BLaER1 (cell line): ENCODE measurements at regions not wholly inside any gene's neighbourhood (a gene's known extent, or its start where the extent isn't known, plus 50 kb on each side); places are given as distances from the start of the nearest gene placed in this dataset.
A peak's percentile ranks its signal among the peaks of the same experiment; 100 is the strongest.

Experiments
- H3K27ac ChIP-seq: shearing (Covaris generic); formaldehyde crosslinking; 2 replicates; pipeline ENCODE4 v1.8.1; 2022
- H3K27me3 ChIP-seq: shearing (Covaris generic); formaldehyde crosslinking; 2 replicates; pipeline ENCODE4 v1.8.1; 2022
- H3K36me3 ChIP-seq: shearing (Covaris generic); formaldehyde crosslinking; 2 replicates; pipeline ENCODE4 v1.8.1; 2022
- H3K4me1 ChIP-seq: shearing (Covaris generic); formaldehyde crosslinking; 2 replicates; pipeline ENCODE4 v1.8.1; 2022
- H3K4me2 ChIP-seq: shearing (Covaris generic); formaldehyde crosslinking; 2 replicates; pipeline ENCODE4 v1.8.1; 2022
- H3K4me3 ChIP-seq: shearing (Covaris generic); formaldehyde crosslinking; 2 replicates; pipeline ENCODE4 v1.8.1; 2022
- H3K9ac ChIP-seq: shearing (Covaris generic); formaldehyde crosslinking; 2 replicates; pipeline ENCODE4 v1.8.1; 2022
- H3K9me3 ChIP-seq: shearing (Covaris generic); formaldehyde crosslinking; 2 replicates; pipeline ENCODE4 v1.8.1; 2022
- H4K20me1 ChIP-seq: shearing (Covaris generic); formaldehyde crosslinking; 2 replicates; pipeline ENCODE4 v1.8.1; 2022
- Cebpa-rat ChIP-seq: shearing (Covaris generic); IDR thresholded peaks from 2 replicates; pipeline ENCODE4 v1.8.1; 2022

GRCh38 chr11:2083411-2083810 lies 55.8 kb downstream of the IGF2 start:
- no peak for TF ChIP-seq Cebpa-rat
- H3K4me3 ChIP-seq = 0 out of 2 replicates have a peak overlapping the region, but pooled peaks have one; percentile 1
- H3K27ac ChIP-seq = peak overlapping the region; percentile 63
- no peaks in the 10 kb centered on the region for H3K27me3 ChIP-seq
- H4K20me1 ChIP-seq = no peaks in the 10 kb centered on the region
- H3K36me3 ChIP-seq = no peaks in the 10 kb centered on the region
- H3K4me1 ChIP-seq = peaks cover 58% of the 10 kb centered on the region
- H3K4me2 ChIP-seq = peak overlapping the region; percentile 85
- peaks cover 20% of the 10 kb centered on the region for H3K9me3 ChIP-seq
- no peak overlapping the region for H3K9ac ChIP-seq

- H3K27ac ChIP-seq = no peak overlapping the region
- H3K9me3 ChIP-seq = 0 out of 2 replicates have a peak, but pooled peaks cover 4% of the 10 kb centered on the region
- H3K4me2 ChIP-seq = peak overlapping the region; percentile 67
Measured at GRCh38 chr11:2077061-2077802, 62.0 kb downstream of the IGF2 start.

GRCh38 chr11:2076441-2076840 lies 62.7 kb downstream of the IGF2 start:
- H3K9me3 ChIP-seq = no peaks in the 10 kb centered on the region
- peak overlapping the region; percentile 67 for H3K4me2 ChIP-seq
- no peak overlapping the region for H3K9ac ChIP-seq
- no peaks in the 10 kb centered on the region for H3K27me3 ChIP-seq
- no peak for TF ChIP-seq Cebpa-rat
- no peaks in the 10 kb centered on the region for H3K36me3 ChIP-seq
- peaks cover 19% of the 10 kb centered on the region for H3K4me1 ChIP-seq
- H4K20me1 ChIP-seq = no peaks in the 10 kb centered on the region
- H3K27ac ChIP-seq = no peak overlapping the region
- H3K4me3 ChIP-seq = no peak overlapping the region

More at GRCh38 chr11:2077061-2077802, 62.0 kb downstream of the IGF2 start:
- Histone ChIP-seq H4K20me1 (no peaks in the 10 kb centered on the region), H3K9ac (0 out of 2 replicates have a peak overlapping the region, but pooled peaks have one; percentile 38), H3K36me3 (no peaks in the 10 kb centered on the region), H3K27me3 (no peaks in the 10 kb centered on the region), H3K4me1 (peaks cover 19% of the 10 kb centered on the region), H3K4me3 (no peak overlapping the region)
- TF ChIP-seq Cebpa-rat = no peak

GRCh38 chr11:2074266-2074825 lies 64.8 kb downstream of the IGF2 start:
- Histone ChIP-seq H3K36me3 (no peaks in the 10 kb centered on the region), H3K9me3 (no peaks in the 10 kb centered on the region), H3K27me3 (no peaks in the 10 kb centered on the region), H3K27ac (no peak overlapping the region), H4K20me1 (no peaks in the 10 kb centered on the region), H3K4me2 (no peak overlapping the region), H3K4me1 (peaks cover 19% of the 10 kb centered on the region), H3K4me3 (no peak overlapping the region), H3K9ac (no peak overlapping the region)
- TF ChIP-seq Cebpa-rat = no peak

GRCh38 chr11:2072551-2073261 lies 66.5 kb downstream of the IGF2 start:
- 0 out of 2 replicates have a peak, but pooled peaks cover 3% of the 10 kb centered on the region for H3K9me3 ChIP-seq
- H3K9ac ChIP-seq = no peak overlapping the region
- H3K4me2 ChIP-seq = no peak overlapping the region
- no peaks in the 10 kb centered on the region for H3K36me3 ChIP-seq
- no peaks in the 10 kb centered on the region for H4K20me1 ChIP-seq
- H3K27me3 ChIP-seq = no peaks in the 10 kb centered on the region
- peaks cover 17% of the 10 kb centered on the region for H3K4me1 ChIP-seq
- H3K27ac ChIP-seq = no peak overlapping the region
- H3K4me3 ChIP-seq = no peak overlapping the region
- TF ChIP-seq Cebpa-rat = no peak

GRCh38 chr11:2071748-2072385 lies 67.3 kb downstream of the IGF2 start:
- Histone ChIP-seq H3K4me3 (no peak overlapping the region), H3K27me3 (no peaks in the 10 kb centered on the region), H3K36me3 (no peaks in the 10 kb centered on the region), H3K27ac (no peak overlapping the region), H3K9ac (no peak overlapping the region), H3K9me3 (0 out of 2 replicates have a peak, but pooled peaks cover 6% of the 10 kb centered on the region), H3K4me2 (no peak overlapping the region), H4K20me1 (no peaks in the 10 kb centered on the region), H3K4me1 (peaks cover 8% of the 10 kb centered on the region)
- no peak for TF ChIP-seq Cebpa-rat
